Activated T-cell treated with anti-CD3 and anti-CD28 coated beads for 48 hours (primary cell): ENCODE measurements at regions not wholly inside any gene's neighbourhood (a gene's known extent, or its start where the extent isn't known, plus 50 kb on each side); places are given as distances from the start of the nearest gene placed in this dataset.

Experiments
- DNase-seq: peaks from one replicate; pipeline ENCODE4 v3.0.0-alpha.2; 2020; ENCODE audit warnings: low read depth

- DNase-seq = no peak
Observed at GRCh38 chr6:14671261-14671681, 553.7 kb downstream of the CD83 start.

- DNase-seq = no peak
Observed at GRCh38 chr6:14671937-14672336, 554.4 kb downstream of the CD83 start.

GRCh38 chr6:14673201-14673600, 555.6 kb downstream of the CD83 start:
- no peak for DNase-seq

- no peak for DNase-seq
Observed at GRCh38 chr6:14674458-14674857, 556.9 kb downstream of the CD83 start.

- DNase-seq = no peak
Observed at GRCh38 chr6:14674867-14675648, 557.5 kb downstream of the CD83 start.

GRCh38 chr6:14676064-14676463, 558.5 kb downstream of the CD83 start:
- DNase-seq = no peak

- no peak for DNase-seq
Observed at GRCh38 chr6:14676977-14677781, 559.6 kb downstream of the CD83 start.

- DNase-seq = no peak
Observed at GRCh38 chr6:14681699-14682487, 564.0 kb upstream of the JARID2 start.

GRCh38 chr6:14682812-14683211, 563.1 kb upstream of the JARID2 start:
- DNase-seq = no peak

GRCh38 chr6:14689639-14690038, 556.2 kb upstream of the JARID2 start:
- DNase-seq = no peak

GRCh38 chr6:14690120-14691056, 555.5 kb upstream of the JARID2 start:
- DNase-seq = no peak

GRCh38 chr6:14692208-14692607, 553.7 kb upstream of the JARID2 start:
- DNase-seq = no peak

- no peak for DNase-seq
Observed at GRCh38 chr6:14693301-14694192, 552.3 kb upstream of the JARID2 start.

- no peak for DNase-seq
Observed at GRCh38 chr6:14694308-14694707, 551.6 kb upstream of the JARID2 start.

GRCh38 chr6:14695579-14695978, 550.3 kb upstream of the JARID2 start:
- no peak for DNase-seq

GRCh38 chr6:14696367-14696766, 549.5 kb upstream of the JARID2 start:
- no peak for DNase-seq

GRCh38 chr6:14697427-14697826, 548.4 kb upstream of the JARID2 start:
- DNase-seq = no peak

GRCh38 chr6:14699803-14700601, 545.9 kb upstream of the JARID2 start:
- DNase-seq = no peak

GRCh38 chr6:14701946-14702345, 543.9 kb upstream of the JARID2 start:
- DNase-seq = no peak

- DNase-seq = no peak
Observed at GRCh38 chr6:14702678-14703077, 543.2 kb upstream of the JARID2 start.
